ENCODE measurements at regions not wholly inside any gene's neighbourhood (a gene's known extent, or its start where the extent isn't known, plus 50 kb on each side); places are given as distances from the start of the nearest gene placed in this dataset.

DNA sequence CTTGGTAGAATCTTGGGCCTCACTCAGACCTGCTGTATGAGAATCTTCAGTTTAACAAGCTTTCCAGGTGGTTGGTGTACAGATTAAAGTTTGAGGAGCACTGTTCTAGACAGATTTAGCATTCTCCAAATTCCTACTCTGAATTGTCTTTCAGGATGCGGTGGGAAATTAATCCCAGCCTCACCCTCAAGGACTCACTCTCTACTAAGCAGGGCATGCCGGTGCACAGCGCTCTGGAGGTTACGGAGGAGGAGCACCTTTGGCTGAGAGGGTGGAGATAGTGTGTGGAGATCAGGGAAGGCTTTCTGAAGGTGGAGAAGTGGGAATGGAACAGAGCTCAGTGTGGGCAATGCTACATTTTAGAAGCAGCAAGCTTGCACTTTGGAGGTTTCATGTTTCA, 359.2 kb downstream of the LRATD1 start:
- TF ChIP-seq POLR2A (IDR thresholded peaks at IDR 0.05) (no peak), CTCF (IDR thresholded peaks at IDR 0.05) (no peak), EP300 (IDR thresholded peaks at IDR 0.05) (no peak)

Measured in ovary (tissue), 3 donors.